DOHH2 (cell line): ENCODE measurements at regions not wholly inside any gene's neighbourhood (a gene's known extent, or its start where the extent isn't known, plus 50 kb on each side); places are given as distances from the start of the nearest gene placed in this dataset.
"Not testable (repeated sequence)": the region's sequence is repeated elsewhere in the genome, so short reads cannot be mapped to it uniquely, and the experiment has no call there.

ENCODE experiments used
- H3F3A ChIP-seq: fragments of 200-600 bp; sonication (generic), shearing (Covaris generic); 2 replicates; pipeline ENCODE4 v1.6.0; 2016; ENCODE audit warnings: antibody characterized with exemption, mild to moderate bottlenecking; ENCODE audit not compliant: control insufficient read depth, insufficient read depth
- H3K27ac ChIP-seq: fragments of 200-600 bp; sonication (generic); 2 replicates; pipeline ENCODE4 v1.5.1; 2014; ENCODE audit warnings: low read depth, mild to moderate bottlenecking, low read length, moderate library complexity
- H3K27me3 ChIP-seq: fragments of 200-600 bp; sonication (generic); 2 replicates; pipeline ENCODE4 v1.6.1; 2014; ENCODE audit warnings: mild to moderate bottlenecking, low read length, mixed read lengths; ENCODE audit not compliant: control insufficient read depth
- H3K36me3 ChIP-seq: fragments of 200-600 bp; sonication (generic); 2 replicates; pipeline ENCODE4 v1.6.1; 2014; ENCODE audit warnings: mild to moderate bottlenecking, low read length, moderate library complexity, mixed read lengths; ENCODE audit not compliant: control insufficient read depth
- H3K4me1 ChIP-seq: fragments of 200-600 bp; sonication (generic); 2 replicates; pipeline ENCODE4 v1.6.1; 2014; ENCODE audit warnings: mild to moderate bottlenecking, low read length, mixed read lengths; ENCODE audit not compliant: control insufficient read depth
- H3K4me2 ChIP-seq: fragments of 200-600 bp; sonication (generic); 2 replicates; pipeline ENCODE4 v1.6.0; 2014; ENCODE audit warnings: mild to moderate bottlenecking, low read length, moderate library complexity
- H3K4me3 ChIP-seq: fragments of 200-600 bp; sonication (generic); 2 replicates; pipeline ENCODE4 v1.5.1; 2014; ENCODE audit warnings: mild to moderate bottlenecking, low read length, mixed read lengths
- H3K79me2 ChIP-seq: fragments of 200-600 bp; sonication (generic); 2 replicates; pipeline ENCODE4 v1.6.1; 2014; ENCODE audit warnings: mild to moderate bottlenecking, low read length, mixed read lengths; ENCODE audit not compliant: control insufficient read depth
- H3K9me2 ChIP-seq: fragments of 200-600 bp; sonication (generic); replicated peaks from 2 replicates; pipeline ENCODE4 v1.6.1; 2014; ENCODE audit warnings: mild to moderate bottlenecking, low read length, mixed read lengths; ENCODE audit not compliant: control insufficient read depth
- H3K9me3 ChIP-seq: fragments of 200-600 bp; sonication (generic); 2 replicates; pipeline ENCODE4 v1.6.1; 2014; ENCODE audit warnings: antibody characterized with exemption, low read length, mixed read lengths; ENCODE audit not compliant: control insufficient read depth, insufficient read depth
- H4K20me1 ChIP-seq: fragments of 200-600 bp; sonication (generic); 2 replicates; pipeline ENCODE4 v1.6.0; 2014; ENCODE audit warnings: low read depth, mild to moderate bottlenecking, antibody characterized with exemption, low read length, moderate library complexity; ENCODE audit not compliant: control insufficient read depth, insufficient read depth
- EZH2phosphoT487 ChIP-seq: fragments of 200-600 bp; sonication (generic); IDR thresholded peaks from 2 replicates; pipeline ENCODE4 v1.6.1; 2017; ENCODE audit warnings: borderline replicate concordance, mild to moderate bottlenecking, antibody characterized with exemption, low read length, moderate library complexity, mixed read lengths
- TF ChIP-seq, protein P1 (sequence below): fragments of 200-600 bp; sonication (generic); IDR thresholded peaks from one replicate; pipeline ENCODE4 v1.5.1; 2014; ENCODE audit warnings: antibody characterized with exemption, mild to moderate bottlenecking, low read depth, low read length; ENCODE audit not compliant: poor library complexity, severe bottlenecking

DNA sequence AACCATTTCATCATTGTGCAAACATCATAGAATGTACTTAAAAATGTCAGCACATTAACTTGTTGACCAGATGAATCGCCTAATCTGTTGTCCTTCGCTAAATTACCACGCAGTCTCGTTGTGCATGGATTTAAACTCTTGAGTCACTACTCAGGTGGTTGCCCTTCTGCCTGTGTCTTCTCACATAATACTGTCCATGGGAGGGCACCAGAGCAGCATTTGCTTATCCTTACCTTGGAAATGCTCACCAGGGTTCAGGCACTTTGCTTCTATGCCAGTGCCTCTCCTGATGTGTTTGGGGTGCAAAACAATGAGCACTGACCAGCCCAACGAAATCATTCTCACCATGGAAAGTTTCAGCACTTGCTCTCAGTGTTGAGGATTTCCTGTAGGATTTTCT is 559.9 kb downstream of the RWDD3 start:
- Histone ChIP-seq H4K20me1 (no peaks in the 10 kb centered on the region), H3K9me2 (no peaks in the 10 kb centered on the region), H3K4me2 (no peak overlapping the region), H3K27me3 (no peaks in the 10 kb centered on the region), H3K36me3 (no peaks in the 10 kb centered on the region), H3K27ac (no peak overlapping the region), H3K79me2 (no peaks in the 10 kb centered on the region), H3K4me1 (no peaks in the 10 kb centered on the region), H3F3A (no peaks in the 10 kb centered on the region), H3K4me3 (no peak overlapping the region), H3K9me3 (no peaks in the 10 kb centered on the region)
- TF ChIP-seq, protein P1, sequence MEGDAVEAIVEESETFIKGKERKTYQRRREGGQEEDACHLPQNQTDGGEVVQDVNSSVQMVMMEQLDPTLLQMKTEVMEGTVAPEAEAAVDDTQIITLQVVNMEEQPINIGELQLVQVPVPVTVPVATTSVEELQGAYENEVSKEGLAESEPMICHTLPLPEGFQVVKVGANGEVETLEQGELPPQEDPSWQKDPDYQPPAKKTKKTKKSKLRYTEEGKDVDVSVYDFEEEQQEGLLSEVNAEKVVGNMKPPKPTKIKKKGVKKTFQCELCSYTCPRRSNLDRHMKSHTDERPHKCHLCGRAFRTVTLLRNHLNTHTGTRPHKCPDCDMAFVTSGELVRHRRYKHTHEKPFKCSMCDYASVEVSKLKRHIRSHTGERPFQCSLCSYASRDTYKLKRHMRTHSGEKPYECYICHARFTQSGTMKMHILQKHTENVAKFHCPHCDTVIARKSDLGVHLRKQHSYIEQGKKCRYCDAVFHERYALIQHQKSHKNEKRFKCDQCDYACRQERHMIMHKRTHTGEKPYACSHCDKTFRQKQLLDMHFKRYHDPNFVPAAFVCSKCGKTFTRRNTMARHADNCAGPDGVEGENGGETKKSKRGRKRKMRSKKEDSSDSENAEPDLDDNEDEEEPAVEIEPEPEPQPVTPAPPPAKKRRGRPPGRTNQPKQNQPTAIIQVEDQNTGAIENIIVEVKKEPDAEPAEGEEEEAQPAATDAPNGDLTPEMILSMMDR: no peak
- TF ChIP-seq EZH2phosphoT487: no peak

DNA sequence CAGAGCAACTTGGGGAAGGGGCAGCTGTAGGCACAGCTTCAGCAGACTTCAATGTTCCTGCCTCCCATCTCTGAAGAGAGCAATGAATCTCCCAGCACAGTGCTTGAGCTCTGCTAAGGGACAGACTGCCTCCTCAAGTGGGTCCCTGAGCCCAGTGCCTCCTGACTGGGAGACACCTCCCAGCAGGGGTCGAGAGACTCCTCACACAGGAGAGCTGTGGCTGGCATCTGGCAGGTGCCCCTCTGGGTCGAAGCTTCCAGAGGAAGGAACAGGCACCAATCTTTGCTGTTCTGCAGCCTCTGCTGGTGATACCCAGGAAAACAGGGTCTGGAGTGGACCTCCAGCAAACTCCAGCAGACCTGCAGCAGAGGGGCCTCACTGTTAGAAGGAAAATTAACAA is 563.8 kb downstream of the RWDD3 start:
- not testable (repeated sequence) for H3K9me2 ChIP-seq, H4K20me1 ChIP-seq, H3F3A ChIP-seq, H3K4me3 ChIP-seq, H3K27me3 ChIP-seq, H3K4me1 ChIP-seq, H3K27ac ChIP-seq, H3K4me2 ChIP-seq, H3K36me3 ChIP-seq, H3K79me2 ChIP-seq, H3K9me3 ChIP-seq

DNA sequence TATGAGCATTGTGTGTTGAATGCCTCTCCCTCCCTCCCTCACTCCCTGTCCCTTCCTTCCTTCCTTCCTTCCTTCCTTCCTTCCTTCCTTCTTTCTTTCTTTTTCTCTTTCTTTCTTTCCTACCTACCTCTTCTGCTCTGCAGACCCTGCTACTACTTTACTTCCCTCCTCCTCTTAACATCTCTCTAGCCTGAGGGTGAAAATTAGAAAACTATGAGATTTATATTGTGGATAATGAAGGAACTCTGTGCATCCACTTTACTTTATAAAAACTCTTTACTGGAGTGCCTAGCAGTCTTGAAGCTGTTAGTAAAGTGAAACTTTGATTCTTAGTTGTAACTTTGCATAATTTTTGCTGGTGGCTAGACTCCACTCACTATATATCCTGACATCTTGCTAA is 572.2 kb downstream of the RWDD3 start:
- H3K4me3 ChIP-seq: no peak overlapping the region
- H3K27me3 ChIP-seq: no peaks in the 10 kb centered on the region
- H3F3A ChIP-seq: no peaks in the 10 kb centered on the region
- no peaks in the 10 kb centered on the region for H3K4me1 ChIP-seq
- H3K9me2 ChIP-seq: no peaks in the 10 kb centered on the region
- no peaks in the 10 kb centered on the region for H3K79me2 ChIP-seq
- H3K36me3 ChIP-seq: no peaks in the 10 kb centered on the region
- H3K9me3 ChIP-seq: no peaks in the 10 kb centered on the region
- H4K20me1 ChIP-seq: no peaks in the 10 kb centered on the region
- H3K27ac ChIP-seq: no peak overlapping the region
- TF ChIP-seq, protein P1: no peak
- TF ChIP-seq EZH2phosphoT487: no peak
- no peak overlapping the region for H3K4me2 ChIP-seq

DNA sequence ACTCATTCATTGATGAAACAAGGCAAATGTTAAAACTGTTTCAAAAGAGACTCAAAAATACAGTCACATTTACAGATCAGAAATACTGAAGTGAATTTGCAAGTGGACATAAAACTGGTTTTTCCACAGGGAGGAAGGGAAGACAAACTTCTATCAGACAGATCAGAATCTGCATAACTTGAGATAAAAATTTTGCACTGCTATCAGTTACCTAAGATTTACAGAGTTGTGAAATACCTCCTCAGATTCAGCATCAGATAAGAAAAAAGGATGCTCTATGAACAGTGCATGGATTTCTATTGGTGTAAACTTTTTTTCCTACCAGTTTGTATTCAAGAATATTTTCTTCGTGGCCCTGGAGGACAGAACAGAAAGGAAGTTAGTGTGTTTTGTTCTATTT is 575.4 kb downstream of the RWDD3 start:
- TF ChIP-seq, protein P1: no peak
- no peak for TF ChIP-seq EZH2phosphoT487

More for the DNA sequence above, 575.4 kb downstream of the RWDD3 start:
- Histone ChIP-seq H3K9me3 (no peaks in the 10 kb centered on the region), H3K79me2 (no peaks in the 10 kb centered on the region), H3K9me2 (no peaks in the 10 kb centered on the region), H3K4me3 (no peak overlapping the region), H3K4me2 (no peak overlapping the region), H3K27ac (no peak overlapping the region), H3K27me3 (no peaks in the 10 kb centered on the region), H3F3A (no peaks in the 10 kb centered on the region), H4K20me1 (no peaks in the 10 kb centered on the region), H3K4me1 (no peaks in the 10 kb centered on the region), H3K36me3 (no peaks in the 10 kb centered on the region)
